ENCODE measurements at regions not wholly inside any gene's neighbourhood (a gene's known extent, or its start where the extent isn't known, plus 50 kb on each side); places are given as distances from the start of the nearest gene placed in this dataset.

DNA sequence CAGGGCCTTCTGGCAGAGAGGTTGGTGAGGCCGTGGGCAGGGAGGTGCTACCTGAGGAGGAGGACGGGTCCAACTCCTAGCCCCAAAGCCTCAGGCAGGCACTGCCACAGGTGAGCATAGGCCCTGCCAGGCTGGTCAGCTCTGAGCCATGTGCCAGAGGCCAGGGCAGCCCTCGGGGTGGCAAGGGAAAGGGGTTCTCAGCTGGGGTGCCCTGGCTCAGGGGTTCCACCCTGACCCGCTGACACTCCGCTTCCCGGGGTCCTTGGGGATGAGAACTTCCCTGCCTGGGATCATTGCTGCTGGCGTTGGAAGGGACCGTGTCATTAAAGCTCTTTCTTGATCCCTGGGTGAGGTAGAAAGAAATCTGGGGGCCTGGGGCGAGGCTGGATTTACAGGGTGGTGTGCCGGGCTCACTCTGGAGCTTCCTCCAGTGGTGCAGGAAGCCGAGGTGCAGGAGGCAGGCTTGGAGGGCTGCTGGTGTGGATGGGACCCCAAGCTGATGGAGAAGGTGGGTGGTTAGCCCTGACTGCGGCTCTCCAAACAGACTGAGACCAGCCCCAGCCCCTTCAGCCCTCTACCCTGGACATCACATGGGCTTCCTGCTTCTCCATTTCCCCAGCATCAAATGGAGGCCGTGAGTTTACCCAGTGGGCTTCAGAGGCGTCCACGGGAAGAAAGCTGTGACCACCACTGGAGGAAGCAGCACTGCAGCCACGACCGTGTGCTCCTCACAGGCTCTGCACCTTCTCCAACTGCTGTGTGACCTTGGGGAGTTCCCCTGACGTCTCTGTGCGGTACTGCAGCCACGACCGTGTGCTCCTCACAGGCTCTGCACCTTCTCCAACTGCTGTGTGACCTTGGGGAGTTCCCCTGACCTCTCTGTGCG, 295.2 kb downstream of the NDUFA10 start:
- no peaks in the 10 kb centered on the region for H3K9me3 ChIP-seq (ENCODE audit: low read length)
- H3K4me3 ChIP-seq (ENCODE audit: low read depth, low read length, poor library complexity, severe bottlenecking), result no peak overlapping the region
- no peak overlapping the region for H3K4me2 ChIP-seq (ENCODE audit: low read length)
- H3K36me3 ChIP-seq (ENCODE audit: insufficient read depth, low read length), result no peaks in the 10 kb centered on the region
- H3K4me1 ChIP-seq (ENCODE audit: insufficient read depth, low read length, severe bottlenecking), result no peaks in the 10 kb centered on the region
- H3F3A ChIP-seq (ENCODE audit: insufficient read depth, low read length), result no peaks in the 10 kb centered on the region
- H3K27me3 ChIP-seq (ENCODE audit: insufficient read depth, low read length), result no peaks in the 10 kb centered on the region
- no peak overlapping the region for H3K9ac ChIP-seq (ENCODE audit: low read length)
- H2AFZ ChIP-seq (ENCODE audit: low read length), result no peak overlapping the region
- H3K9me2 ChIP-seq (ENCODE audit: low read depth, low read length), result no peaks in the 10 kb centered on the region
- TF ChIP-seq EZH2 (IDR thresholded peaks at IDR 0.05; ENCODE audit: borderline replicate concordance, low read length) (no peak), CTCF (IDR thresholded peaks at IDR 0.05; ENCODE audit: low read length) (no peak)
- no peak overlapping the region for H3K27ac ChIP-seq (ENCODE audit: low read depth, low read length, poor library complexity, severe bottlenecking)
- H3K79me2 ChIP-seq (ENCODE audit: insufficient read depth, low read length), result no peaks in the 10 kb centered on the region
- no peaks in the 10 kb centered on the region for H4K20me1 ChIP-seq (ENCODE audit: insufficient read depth, low read length)

DNA sequence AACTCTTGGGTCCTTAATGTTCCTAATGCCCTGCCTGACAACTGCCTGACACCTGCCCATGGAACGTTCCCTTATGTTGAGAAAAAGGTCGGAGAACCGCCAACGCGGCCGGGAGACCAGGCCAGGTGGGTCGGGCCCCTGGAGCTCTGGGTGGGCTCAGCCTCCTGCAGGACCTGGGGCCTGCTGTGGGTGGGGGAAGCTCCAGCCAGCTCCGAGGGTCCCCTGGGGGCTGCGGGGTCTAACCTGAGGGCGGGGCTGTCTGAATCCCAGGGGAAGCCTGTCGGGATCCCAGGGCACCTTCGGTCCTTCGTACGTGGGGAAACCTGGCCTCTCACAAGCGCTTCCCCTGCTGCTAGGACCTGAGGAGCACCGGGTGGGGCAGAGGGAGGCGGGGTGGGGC, 296.0 kb downstream of the NDUFA10 start:
- Histone ChIP-seq H3K9me3 (ENCODE audit: low read length) (no peaks in the 10 kb centered on the region), H3K27me3 (ENCODE audit: insufficient read depth, low read length) (no peaks in the 10 kb centered on the region), H3K36me3 (ENCODE audit: insufficient read depth, low read length) (no peaks in the 10 kb centered on the region), H3K27ac (ENCODE audit: low read depth, low read length, poor library complexity, severe bottlenecking) (no peak overlapping the region), H3F3A (ENCODE audit: insufficient read depth, low read length) (no peaks in the 10 kb centered on the region), H3K4me1 (ENCODE audit: insufficient read depth, low read length, severe bottlenecking) (no peaks in the 10 kb centered on the region), H3K9ac (ENCODE audit: low read length) (no peak overlapping the region), H3K9me2 (ENCODE audit: low read depth, low read length) (no peaks in the 10 kb centered on the region), H3K79me2 (ENCODE audit: insufficient read depth, low read length) (no peaks in the 10 kb centered on the region), H2AFZ (ENCODE audit: low read length) (no peak overlapping the region), H4K20me1 (ENCODE audit: insufficient read depth, low read length) (no peaks in the 10 kb centered on the region), H3K4me3 (ENCODE audit: low read depth, low read length, poor library complexity, severe bottlenecking) (no peak overlapping the region), H3K4me2 (ENCODE audit: low read length) (no peak overlapping the region)
- TF ChIP-seq CTCF (IDR thresholded peaks at IDR 0.05; ENCODE audit: low read length), result no peak
- no peak for TF ChIP-seq EZH2 (IDR thresholded peaks at IDR 0.05; ENCODE audit: borderline replicate concordance, low read length)

DNA sequence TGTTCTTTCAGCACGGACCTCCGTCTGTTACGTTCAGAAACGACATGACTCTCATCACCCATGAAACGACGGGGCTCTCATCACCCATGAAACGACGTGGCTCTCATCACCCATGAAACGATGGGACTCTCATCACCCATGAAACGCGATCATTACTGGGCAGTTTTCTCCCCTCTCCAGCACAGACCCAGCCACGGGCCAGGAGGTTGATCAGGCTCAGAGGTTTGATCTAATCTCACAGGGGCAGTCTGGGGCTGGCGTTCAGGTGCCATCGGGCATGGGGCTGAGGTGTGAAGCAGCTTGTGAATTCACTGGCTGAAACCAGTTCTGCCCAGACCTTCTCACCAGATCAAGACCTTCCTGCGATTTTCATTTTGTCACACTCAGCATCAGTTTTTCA, 296.4 kb downstream of the NDUFA10 start:
- H3K4me3 ChIP-seq (ENCODE audit: low read depth, low read length, poor library complexity, severe bottlenecking), result no peak overlapping the region
- H3K27ac ChIP-seq (ENCODE audit: low read depth, low read length, poor library complexity, severe bottlenecking), result no peak overlapping the region
- no peaks in the 10 kb centered on the region for H3K4me1 ChIP-seq (ENCODE audit: insufficient read depth, low read length, severe bottlenecking)
- H3K79me2 ChIP-seq (ENCODE audit: insufficient read depth, low read length), result no peaks in the 10 kb centered on the region
- H3K9me2 ChIP-seq (ENCODE audit: low read depth, low read length), result no peaks in the 10 kb centered on the region
- H3K36me3 ChIP-seq (ENCODE audit: insufficient read depth, low read length), result no peaks in the 10 kb centered on the region
- H3F3A ChIP-seq (ENCODE audit: insufficient read depth, low read length), result no peaks in the 10 kb centered on the region
- H2AFZ ChIP-seq (ENCODE audit: low read length), result no peak overlapping the region
- no peaks in the 10 kb centered on the region for H3K27me3 ChIP-seq (ENCODE audit: insufficient read depth, low read length)
- H3K9me3 ChIP-seq (ENCODE audit: low read length), result no peaks in the 10 kb centered on the region
- no peak overlapping the region for H3K9ac ChIP-seq (ENCODE audit: low read length)
- no peak overlapping the region for H3K4me2 ChIP-seq (ENCODE audit: low read length)
- TF ChIP-seq EZH2 (IDR thresholded peaks at IDR 0.05; ENCODE audit: borderline replicate concordance, low read length), result no peak
- no peak for TF ChIP-seq CTCF (IDR thresholded peaks at IDR 0.05; ENCODE audit: low read length)
- H4K20me1 ChIP-seq (ENCODE audit: insufficient read depth, low read length), result no peaks in the 10 kb centered on the region

All from OCI-LY1 (cell line).